ENCODE measurements at regions not wholly inside any gene's neighbourhood (a gene's known extent, or its start where the extent isn't known, plus 50 kb on each side); places are given as distances from the start of the nearest gene placed in this dataset.

DNA sequence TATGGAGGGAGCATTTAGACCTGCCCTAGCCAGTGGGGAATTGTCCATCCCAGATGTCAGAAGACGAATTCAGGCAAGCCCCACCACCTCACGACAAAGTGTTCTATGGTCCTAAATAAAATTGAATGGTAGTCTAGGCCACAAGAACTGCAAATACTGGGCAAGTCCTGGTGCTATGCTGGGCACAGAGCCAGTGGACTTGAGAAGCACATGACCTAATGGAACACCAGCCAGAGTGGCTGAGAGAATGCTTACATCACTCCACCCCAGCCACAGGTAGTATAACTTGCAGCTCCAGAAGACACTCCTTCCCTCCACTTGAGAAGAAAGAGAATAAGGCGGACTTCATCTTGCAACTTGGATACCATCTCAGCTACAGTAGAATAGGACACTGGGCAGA is 567.3 kb upstream of the CXADR start:
- Histone ChIP-seq H3K27me3 (ENCODE audit: low read depth, low read length) (no peaks in the 10 kb centered on the region), H3K36me3 (ENCODE audit: control insufficient read depth in 1 of 2, insufficient read depth in 2 of 2, low read length in 2 of 2) (no peaks in the 10 kb centered on the region), H3K9me3 (ENCODE audit: control insufficient read depth in 1 of 2, low read length in 2 of 2) (peaks cover 6 to 8% of the 10 kb centered on the region in 2 donors), H3K4me3 (ENCODE audit: low read depth in 1 of 2, low read length in 2 of 2) (no peak overlapping the region), H3K4me1 (ENCODE audit: control insufficient read depth in 1 of 2, insufficient read depth in 2 of 2, low read length in 2 of 2) (no peaks in the 10 kb centered on the region), H3K27ac (ENCODE audit: low read length) (no peak overlapping the region)

DNA sequence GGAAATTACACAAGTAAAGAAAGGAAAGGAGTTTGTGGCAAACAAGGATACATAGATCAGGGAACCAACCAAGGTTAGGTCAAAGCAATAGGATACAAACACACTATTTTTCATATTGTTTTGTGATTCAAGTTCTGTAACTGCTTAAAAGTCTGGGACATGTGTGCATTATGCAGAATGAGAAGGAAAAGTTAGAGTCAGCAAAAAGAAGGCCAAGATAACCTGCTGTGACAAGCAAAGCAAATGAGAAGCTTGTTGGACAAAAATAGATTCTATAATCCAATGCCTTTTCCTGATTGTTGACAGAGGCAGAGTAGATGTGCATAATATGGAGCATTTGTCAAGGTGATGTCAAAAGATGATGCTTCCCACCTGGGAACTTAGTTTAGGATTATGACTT is 556.0 kb upstream of the CXADR start:
- Histone ChIP-seq H3K36me3 (ENCODE audit: control insufficient read depth in 1 of 2, insufficient read depth in 2 of 2, low read length in 2 of 2) (no peaks in the 10 kb centered on the region), H3K27me3 (ENCODE audit: low read depth, low read length) (no peaks in the 10 kb centered on the region), H3K4me1 (ENCODE audit: control insufficient read depth in 1 of 2, insufficient read depth in 2 of 2, low read length in 2 of 2) (peaks cover 0 to 3% of the 10 kb centered on the region in 2 donors)

DNA sequence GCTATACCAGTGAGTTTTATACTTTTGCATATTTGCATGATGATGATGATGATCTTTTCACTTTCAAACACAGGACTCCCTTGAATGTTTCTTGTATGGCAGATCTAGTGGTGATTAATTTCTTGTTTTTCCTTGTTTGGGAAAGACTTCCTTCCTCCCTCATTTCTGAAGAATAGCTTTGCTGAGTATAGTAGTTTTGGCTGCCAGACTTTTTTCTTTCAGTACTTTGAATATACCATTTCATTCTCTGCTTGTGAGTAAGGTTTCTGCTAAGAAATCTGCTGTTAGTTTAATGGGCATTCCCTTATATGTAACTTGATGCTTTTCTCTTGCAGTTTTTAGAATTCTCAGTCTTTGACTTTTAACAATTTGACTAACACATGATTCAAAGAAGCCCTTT is 547.4 kb upstream of the CXADR start:
- Histone ChIP-seq H3K4me1 (ENCODE audit: control insufficient read depth in 1 of 2, insufficient read depth in 2 of 2, low read length in 2 of 2) (no peaks in the 10 kb centered on the region), H3K27ac (ENCODE audit: low read length) (no peak overlapping the region), H3K27me3 (ENCODE audit: low read depth, low read length) (no peaks in the 10 kb centered on the region), H3K9me3 (ENCODE audit: control insufficient read depth in 1 of 2, low read length in 2 of 2) (peaks cover 10 to 11% of the 10 kb centered on the region in 2 donors), H3K4me3 (ENCODE audit: low read depth in 1 of 2, low read length in 2 of 2) (no peak overlapping the region), H3K36me3 (ENCODE audit: control insufficient read depth in 1 of 2, insufficient read depth in 2 of 2, low read length in 2 of 2) (no peaks in the 10 kb centered on the region)

More for the DNA sequence above, 556.0 kb upstream of the CXADR start:
- no peaks in the 10 kb centered on the region for H3K9me3 ChIP-seq (ENCODE audit: control insufficient read depth in 1 of 2, low read length in 2 of 2)
- H3K27ac ChIP-seq (ENCODE audit: low read length): no peak overlapping the region
- no peak overlapping the region for H3K4me3 ChIP-seq (ENCODE audit: low read depth in 1 of 2, low read length in 2 of 2)

DNA sequence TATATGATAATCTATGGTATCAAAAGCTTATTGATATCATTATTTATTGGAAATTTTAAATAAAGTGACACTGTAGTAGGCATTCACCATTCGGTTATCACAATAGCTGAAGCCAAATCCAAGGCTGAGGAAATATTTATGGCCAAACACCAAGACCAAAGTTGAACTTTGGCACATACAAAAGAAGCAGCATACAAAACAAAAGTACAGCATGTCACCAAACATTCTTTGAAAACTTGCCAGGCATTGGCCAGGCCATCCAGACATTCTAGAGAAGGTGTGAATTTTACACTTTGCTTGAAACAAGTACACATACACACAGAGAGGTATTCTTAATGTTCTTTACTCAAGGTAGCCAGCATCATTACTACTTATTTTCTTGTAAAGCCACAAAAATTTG is 544.4 kb upstream of the CXADR start:
- H3K9me3 ChIP-seq (ENCODE audit: control insufficient read depth in 1 of 2, low read length in 2 of 2): peaks cover 10 to 11% of the 10 kb centered on the region in 2 donors
- no peaks in the 10 kb centered on the region for H3K4me1 ChIP-seq (ENCODE audit: control insufficient read depth in 1 of 2, insufficient read depth in 2 of 2, low read length in 2 of 2)
- H3K4me3 ChIP-seq (ENCODE audit: low read depth in 1 of 2, low read length in 2 of 2): no peak overlapping the region
- H3K36me3 ChIP-seq (ENCODE audit: control insufficient read depth in 1 of 2, insufficient read depth in 2 of 2, low read length in 2 of 2): no peaks in the 10 kb centered on the region
- no peaks in the 10 kb centered on the region for H3K27me3 ChIP-seq (ENCODE audit: low read depth, low read length)
- no peak overlapping the region for H3K27ac ChIP-seq (ENCODE audit: low read length)

DNA sequence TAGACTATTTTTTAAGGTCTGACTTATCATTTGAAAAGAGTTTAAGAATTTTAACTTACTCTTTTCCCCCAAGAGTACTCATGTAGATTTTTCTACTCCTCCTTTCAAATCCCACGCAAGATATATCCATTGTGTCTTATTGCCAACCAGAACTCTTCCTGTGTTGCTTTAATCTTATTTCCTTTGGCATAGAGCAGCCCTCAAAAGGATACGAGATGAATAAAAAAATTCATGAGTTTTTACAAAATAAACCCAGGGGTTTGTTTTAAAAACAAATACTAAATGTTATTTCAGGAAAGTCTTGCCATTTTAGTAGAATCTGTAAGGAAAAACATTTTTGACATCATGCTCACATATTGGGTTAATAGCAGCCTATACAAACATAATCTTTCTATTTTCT is 543.2 kb upstream of the CXADR start:
- no peak overlapping the region for H3K27ac ChIP-seq (ENCODE audit: low read length)
- H3K36me3 ChIP-seq (ENCODE audit: control insufficient read depth in 1 of 2, insufficient read depth in 2 of 2, low read length in 2 of 2): no peaks in the 10 kb centered on the region
- no peak overlapping the region for H3K4me3 ChIP-seq (ENCODE audit: low read depth in 1 of 2, low read length in 2 of 2)

DNA sequence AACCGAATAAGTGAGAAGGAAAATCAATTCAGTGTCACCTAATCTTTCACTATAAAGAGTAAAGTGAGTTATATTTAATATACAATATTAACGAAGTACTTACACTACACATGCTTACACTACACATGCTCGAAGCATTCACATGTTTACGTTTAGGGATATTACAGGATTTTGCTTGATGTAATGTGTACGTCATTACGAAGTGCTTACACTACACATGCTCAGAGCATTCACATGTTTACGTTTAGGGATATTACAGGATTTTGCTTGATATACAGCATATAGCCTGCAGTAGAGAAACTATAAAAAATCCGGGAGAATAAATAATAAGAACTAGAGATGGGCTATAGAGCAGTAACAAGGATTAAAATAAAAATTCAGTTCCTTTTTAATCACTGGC is 538.8 kb upstream of the CXADR start:
- peaks cover 4 to 13% of the 10 kb centered on the region in 2 donors for H3K4me1 ChIP-seq (ENCODE audit: control insufficient read depth in 1 of 2, insufficient read depth in 2 of 2, low read length in 2 of 2)
- no peaks in the 10 kb centered on the region for H3K9me3 ChIP-seq (ENCODE audit: control insufficient read depth in 1 of 2, low read length in 2 of 2)

More for the DNA sequence above, 543.2 kb upstream of the CXADR start:
- Histone ChIP-seq H3K4me1 (ENCODE audit: control insufficient read depth in 1 of 2, insufficient read depth in 2 of 2, low read length in 2 of 2) (no peaks in the 10 kb centered on the region), H3K9me3 (ENCODE audit: control insufficient read depth in 1 of 2, low read length in 2 of 2) (peaks cover 10 to 11% of the 10 kb centered on the region in 2 donors), H3K27me3 (ENCODE audit: low read depth, low read length) (no peaks in the 10 kb centered on the region)

DNA sequence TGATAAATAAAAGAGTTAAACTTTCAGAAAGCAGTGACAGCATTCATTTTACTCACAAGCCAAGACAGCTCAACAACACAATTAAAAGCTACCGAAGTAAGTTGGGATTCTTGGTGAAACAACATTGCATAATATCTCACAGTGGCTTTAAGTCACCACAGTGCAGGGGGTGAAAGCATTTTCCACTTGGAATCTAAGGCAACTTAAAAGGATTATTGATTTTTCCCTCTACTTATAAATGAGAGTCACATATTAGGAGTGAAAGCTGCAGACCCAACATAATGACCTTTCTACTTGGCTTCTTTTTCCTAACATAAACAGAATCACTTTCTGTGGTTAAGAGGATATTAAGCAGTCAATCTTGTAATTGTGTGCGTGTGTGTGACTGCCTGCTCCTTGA is 536.6 kb upstream of the CXADR start:
- no peak overlapping the region for H3K27ac ChIP-seq (ENCODE audit: low read length)
- H3K36me3 ChIP-seq (ENCODE audit: control insufficient read depth in 1 of 2, insufficient read depth in 2 of 2, low read length in 2 of 2): no peaks in the 10 kb centered on the region
- H3K9me3 ChIP-seq (ENCODE audit: control insufficient read depth in 1 of 2, low read length in 2 of 2): no peaks in the 10 kb centered on the region
- H3K27me3 ChIP-seq (ENCODE audit: low read depth, low read length): no peaks in the 10 kb centered on the region
- peaks cover 4 to 13% of the 10 kb centered on the region in 2 donors for H3K4me1 ChIP-seq (ENCODE audit: control insufficient read depth in 1 of 2, insufficient read depth in 2 of 2, low read length in 2 of 2)
- H3K4me3 ChIP-seq (ENCODE audit: low read depth in 1 of 2, low read length in 2 of 2): no peak overlapping the region

More for the DNA sequence above, 538.8 kb upstream of the CXADR start:
- Histone ChIP-seq H3K27me3 (ENCODE audit: low read depth, low read length) (no peaks in the 10 kb centered on the region), H3K36me3 (ENCODE audit: control insufficient read depth in 1 of 2, insufficient read depth in 2 of 2, low read length in 2 of 2) (no peaks in the 10 kb centered on the region), H3K27ac (ENCODE audit: low read length) (no peak overlapping the region), H3K4me3 (ENCODE audit: low read depth in 1 of 2, low read length in 2 of 2) (no peak overlapping the region)

DNA sequence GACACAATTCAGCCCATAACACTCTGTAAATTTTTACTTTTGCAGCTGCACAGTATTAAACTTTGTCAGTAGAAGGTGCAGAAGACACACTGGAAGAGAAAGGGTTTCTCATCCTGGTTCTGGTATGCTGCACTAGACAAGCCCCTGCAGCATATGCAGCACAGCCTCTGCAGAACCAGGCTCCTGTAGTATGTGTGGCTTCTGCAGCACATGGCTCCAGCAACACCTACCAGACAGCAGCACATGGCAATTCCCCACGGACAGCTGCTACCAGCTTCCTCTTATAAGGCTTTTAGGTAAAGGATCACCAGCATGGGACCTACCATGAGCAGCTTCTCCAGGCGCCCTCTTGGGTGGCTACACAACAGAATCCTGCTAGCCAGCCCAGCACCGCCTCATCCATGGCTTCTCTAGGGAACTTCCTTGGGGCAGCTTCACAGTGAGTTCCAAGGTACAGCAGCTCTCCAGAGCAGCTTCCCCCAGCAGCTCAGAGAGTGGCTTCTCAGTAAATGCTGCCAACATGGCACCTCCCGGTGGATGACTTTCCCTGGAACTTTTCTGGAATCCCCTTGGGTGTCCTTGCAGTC is 534.4 kb upstream of the CXADR start:
- Histone ChIP-seq H3K27ac (ENCODE audit: low read length) (no peak overlapping the region), H3K36me3 (ENCODE audit: control insufficient read depth in 1 of 2, insufficient read depth in 2 of 2, low read length in 2 of 2) (no peaks in the 10 kb centered on the region), H3K4me3 (ENCODE audit: low read depth in 1 of 2, low read length in 2 of 2) (no peak overlapping the region), H3K27me3 (ENCODE audit: low read depth, low read length) (no peaks in the 10 kb centered on the region), H3K9me3 (ENCODE audit: control insufficient read depth in 1 of 2, low read length in 2 of 2) (no peaks in the 10 kb centered on the region), H3K4me1 (ENCODE audit: control insufficient read depth in 1 of 2, insufficient read depth in 2 of 2, low read length in 2 of 2) (peaks cover 4 to 13% of the 10 kb centered on the region in 2 donors)

DNA sequence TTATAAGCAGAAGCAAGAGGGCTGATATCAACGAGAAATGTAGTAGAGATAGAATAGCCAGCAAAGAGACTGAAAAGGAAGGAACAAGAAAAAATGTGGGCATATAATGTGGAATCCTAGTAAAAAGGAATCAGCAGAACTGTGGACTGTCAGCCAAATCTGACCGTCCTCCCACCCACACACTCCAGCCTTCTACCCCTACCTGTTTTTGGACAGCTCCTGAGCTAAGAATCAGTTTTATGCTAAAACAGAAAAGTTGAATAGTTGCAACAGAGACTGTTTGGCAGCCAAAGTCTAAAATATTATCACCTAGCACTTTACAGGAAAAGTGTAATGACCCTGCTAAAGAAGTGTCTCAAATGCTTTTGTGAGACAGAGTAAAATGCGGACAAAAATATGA is 533.3 kb upstream of the CXADR start:
- no peaks in the 10 kb centered on the region for H3K36me3 ChIP-seq (ENCODE audit: control insufficient read depth in 1 of 2, insufficient read depth in 2 of 2, low read length in 2 of 2)
- H3K27me3 ChIP-seq (ENCODE audit: low read depth, low read length): no peaks in the 10 kb centered on the region
- peaks cover 4 to 13% of the 10 kb centered on the region in 2 donors for H3K4me1 ChIP-seq (ENCODE audit: control insufficient read depth in 1 of 2, insufficient read depth in 2 of 2, low read length in 2 of 2)
- H3K27ac ChIP-seq (ENCODE audit: low read length): no peak overlapping the region
- H3K4me3 ChIP-seq (ENCODE audit: low read depth in 1 of 2, low read length in 2 of 2): no peak overlapping the region
- no peaks in the 10 kb centered on the region for H3K9me3 ChIP-seq (ENCODE audit: control insufficient read depth in 1 of 2, low read length in 2 of 2)

DNA sequence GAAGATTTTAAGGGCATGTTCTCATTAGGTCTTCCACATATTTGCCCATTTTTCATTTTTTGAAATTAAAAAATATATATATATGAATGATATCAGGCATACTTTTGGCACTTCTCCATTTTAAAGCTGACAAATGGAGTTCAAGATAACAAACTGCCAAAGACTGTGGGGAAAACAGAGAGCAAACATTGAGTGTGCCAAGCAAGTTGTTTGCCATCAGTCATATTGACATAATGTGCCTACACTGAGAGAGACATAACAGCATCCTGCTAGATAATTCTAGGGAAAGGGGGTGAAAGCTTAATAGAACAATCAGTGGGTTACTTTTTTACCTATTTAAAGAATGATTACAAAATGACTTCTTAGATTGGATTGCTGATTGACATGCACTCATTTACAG is 529.4 kb upstream of the CXADR start:
- no peaks in the 10 kb centered on the region for H3K4me1 ChIP-seq (ENCODE audit: control insufficient read depth in 1 of 2, insufficient read depth in 2 of 2, low read length in 2 of 2)
- no peaks in the 10 kb centered on the region for H3K9me3 ChIP-seq (ENCODE audit: control insufficient read depth in 1 of 2, low read length in 2 of 2)
- no peaks in the 10 kb centered on the region for H3K27me3 ChIP-seq (ENCODE audit: low read depth, low read length)
- no peak overlapping the region for H3K27ac ChIP-seq (ENCODE audit: low read length)
- H3K4me3 ChIP-seq (ENCODE audit: low read depth in 1 of 2, low read length in 2 of 2): no peak overlapping the region
- no peaks in the 10 kb centered on the region for H3K36me3 ChIP-seq (ENCODE audit: control insufficient read depth in 1 of 2, insufficient read depth in 2 of 2, low read length in 2 of 2)

DNA sequence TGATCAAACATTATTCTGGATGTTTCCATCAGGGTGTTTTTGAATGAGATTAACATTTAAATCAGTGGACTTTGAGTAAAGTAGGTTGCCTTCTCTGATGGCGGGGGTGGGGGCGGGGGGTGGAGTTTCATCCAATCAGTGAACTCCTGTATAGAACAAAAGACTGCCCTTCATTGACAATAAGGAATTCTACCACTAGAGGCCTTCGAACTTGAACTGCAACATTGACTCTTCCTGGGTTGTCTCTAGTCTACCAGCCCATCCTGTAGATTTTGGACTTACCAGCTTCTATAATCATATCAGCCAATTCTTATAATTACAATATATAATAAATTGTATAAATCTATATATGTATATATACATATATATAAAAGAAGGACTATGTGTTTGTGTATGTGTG is 520.4 kb upstream of the CXADR start:
- Histone ChIP-seq H3K9me3 (ENCODE audit: control insufficient read depth in 1 of 2, low read length in 2 of 2) (no peaks in the 10 kb centered on the region), H3K27ac (ENCODE audit: low read length) (no peak overlapping the region), H3K4me1 (ENCODE audit: control insufficient read depth in 1 of 2, insufficient read depth in 2 of 2, low read length in 2 of 2) (no peaks in the 10 kb centered on the region), H3K27me3 (ENCODE audit: low read depth, low read length) (no peaks in the 10 kb centered on the region), H3K4me3 (ENCODE audit: low read depth in 1 of 2, low read length in 2 of 2) (no peak overlapping the region), H3K36me3 (ENCODE audit: control insufficient read depth in 1 of 2, insufficient read depth in 2 of 2, low read length in 2 of 2) (no peaks in the 10 kb centered on the region)

DNA sequence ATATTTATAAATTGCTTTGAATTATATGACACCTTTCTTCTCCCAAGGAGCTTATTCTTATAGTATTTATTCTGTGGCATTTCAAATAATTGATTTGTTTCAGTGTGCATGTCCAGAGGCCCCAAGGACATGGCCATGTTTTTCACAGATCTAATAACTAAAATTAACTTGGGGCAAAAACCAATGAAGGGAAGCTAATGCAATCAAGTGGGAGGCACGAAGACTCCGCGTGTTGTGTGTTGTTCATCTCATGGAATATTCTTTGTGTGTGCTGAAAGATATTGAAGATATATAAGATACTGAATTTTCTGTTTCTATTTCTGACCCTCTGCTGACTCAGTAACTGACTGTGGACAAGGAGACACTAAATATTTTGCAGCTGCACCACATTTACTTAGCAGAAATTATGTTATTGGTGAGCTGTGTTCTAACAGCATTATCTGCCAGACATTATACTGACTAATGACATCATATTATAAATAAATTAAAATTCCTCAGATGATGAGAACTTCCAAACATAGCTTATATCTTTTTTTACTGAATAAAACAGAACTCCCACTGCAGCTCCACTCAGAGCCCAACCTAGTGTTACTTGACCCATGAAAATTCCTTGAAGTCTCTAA is 519.3 kb upstream of the CXADR start:
- Histone ChIP-seq H3K27me3 (ENCODE audit: low read depth, low read length) (no peaks in the 10 kb centered on the region), H3K4me1 (ENCODE audit: control insufficient read depth in 1 of 2, insufficient read depth in 2 of 2, low read length in 2 of 2) (no peaks in the 10 kb centered on the region), H3K4me3 (ENCODE audit: low read depth in 1 of 2, low read length in 2 of 2) (no peak overlapping the region), H3K36me3 (ENCODE audit: control insufficient read depth in 1 of 2, insufficient read depth in 2 of 2, low read length in 2 of 2) (no peaks in the 10 kb centered on the region), H3K9me3 (ENCODE audit: control insufficient read depth in 1 of 2, low read length in 2 of 2) (no peaks in the 10 kb centered on the region), H3K27ac (ENCODE audit: low read length) (no peak overlapping the region)

Measured in muscle layer of duodenum (tissue), 2 donors.